AG09309 (cell line): ENCODE measurements at regions not wholly inside any gene's neighbourhood (a gene's known extent, or its start where the extent isn't known, plus 50 kb on each side); places are given as distances from the start of the nearest gene placed in this dataset.

Experiments
- DNase-seq: peaks from one replicate; pipeline ENCODE4 v3.0.0-alpha.2; 2010; ENCODE audit warnings: low read depth
- H3K4me3 ChIP-seq: 2 replicates; pipeline ENCODE4 v1.5.1; 2011; ENCODE audit warnings: mild to moderate bottlenecking, low read depth, low read length, moderate library complexity; ENCODE audit not compliant: control insufficient read depth
- TF ChIP-seq, protein P1 (sequence below): IDR thresholded peaks from 2 replicates; pipeline ENCODE4 v1.5.1; 2011; ENCODE audit warnings: mild to moderate bottlenecking, low read depth, low read length, inconsistent platforms; ENCODE audit not compliant: insufficient read depth, control insufficient read depth; ENCODE audit errors: missing control alignments

GRCh38 chr13:27014406-27015359 is 156.9 kb downstream of the USP12 start:
- H3K4me3 ChIP-seq, result no peak overlapping the region

DNA sequence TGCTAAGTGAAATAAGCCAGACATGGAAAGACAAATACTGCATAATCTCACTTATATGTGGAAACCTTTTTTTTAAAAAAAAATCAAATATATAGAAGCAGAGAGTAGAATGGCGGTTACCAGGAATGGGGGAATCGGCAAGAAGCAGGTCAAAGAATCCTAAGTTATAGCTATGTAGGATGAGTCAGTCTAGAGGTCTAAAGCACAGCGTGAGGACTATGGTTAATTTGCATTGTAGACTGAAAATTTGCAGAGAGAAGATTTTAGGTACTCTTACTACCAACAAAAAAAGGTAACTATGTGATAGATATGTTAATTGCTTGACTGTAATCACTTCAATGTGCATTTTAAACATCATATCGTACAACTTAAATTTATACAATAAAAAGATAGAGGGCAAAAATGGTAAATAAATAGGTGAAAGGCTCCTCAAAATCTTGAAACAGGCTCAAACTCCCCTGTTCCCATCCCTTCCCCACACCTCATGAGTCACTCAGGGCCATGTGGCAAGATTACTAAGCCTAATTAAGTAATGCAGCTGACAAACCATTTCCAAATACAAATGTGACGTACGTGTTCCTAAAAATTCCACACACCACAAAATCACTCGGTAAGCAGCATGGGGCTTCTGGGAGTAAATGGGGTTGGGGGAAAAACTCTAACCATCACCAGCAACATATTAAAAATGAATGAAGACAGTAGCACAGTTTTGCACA is 159.0 kb downstream of the USP12 start:
- H3K4me3 ChIP-seq, result no peak overlapping the region
- TF ChIP-seq, protein P1, sequence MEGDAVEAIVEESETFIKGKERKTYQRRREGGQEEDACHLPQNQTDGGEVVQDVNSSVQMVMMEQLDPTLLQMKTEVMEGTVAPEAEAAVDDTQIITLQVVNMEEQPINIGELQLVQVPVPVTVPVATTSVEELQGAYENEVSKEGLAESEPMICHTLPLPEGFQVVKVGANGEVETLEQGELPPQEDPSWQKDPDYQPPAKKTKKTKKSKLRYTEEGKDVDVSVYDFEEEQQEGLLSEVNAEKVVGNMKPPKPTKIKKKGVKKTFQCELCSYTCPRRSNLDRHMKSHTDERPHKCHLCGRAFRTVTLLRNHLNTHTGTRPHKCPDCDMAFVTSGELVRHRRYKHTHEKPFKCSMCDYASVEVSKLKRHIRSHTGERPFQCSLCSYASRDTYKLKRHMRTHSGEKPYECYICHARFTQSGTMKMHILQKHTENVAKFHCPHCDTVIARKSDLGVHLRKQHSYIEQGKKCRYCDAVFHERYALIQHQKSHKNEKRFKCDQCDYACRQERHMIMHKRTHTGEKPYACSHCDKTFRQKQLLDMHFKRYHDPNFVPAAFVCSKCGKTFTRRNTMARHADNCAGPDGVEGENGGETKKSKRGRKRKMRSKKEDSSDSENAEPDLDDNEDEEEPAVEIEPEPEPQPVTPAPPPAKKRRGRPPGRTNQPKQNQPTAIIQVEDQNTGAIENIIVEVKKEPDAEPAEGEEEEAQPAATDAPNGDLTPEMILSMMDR, result no peak
- DNase-seq, result peak; percentile 59

More at GRCh38 chr13:27014406-27015359, 156.9 kb downstream of the USP12 start:
- TF ChIP-seq, protein P1, result no peak
- DNase-seq, result no peak

DNA sequence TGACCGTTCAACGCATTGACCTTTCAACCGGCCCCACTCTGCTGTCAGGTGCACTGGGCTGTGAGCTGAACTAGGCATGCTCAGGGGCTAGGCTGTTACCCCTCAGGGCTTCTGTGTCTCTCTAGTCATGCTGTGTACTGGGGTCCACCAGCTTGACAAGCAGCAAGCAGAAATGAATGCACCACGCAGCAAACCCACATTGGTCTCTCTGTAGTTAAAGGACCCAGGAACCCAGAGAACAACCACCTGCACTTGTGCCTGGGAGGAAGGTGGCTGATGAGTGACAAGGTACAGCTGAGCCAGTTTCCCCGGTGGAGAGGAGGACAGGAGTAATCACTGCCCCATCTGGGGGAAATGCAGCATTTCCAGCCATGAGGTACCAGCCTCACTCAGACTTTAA is 159.9 kb downstream of the USP12 start:
- H3K4me3 ChIP-seq, result no peak overlapping the region
- TF ChIP-seq, protein P1, result no peak
- no peak for DNase-seq

DNA sequence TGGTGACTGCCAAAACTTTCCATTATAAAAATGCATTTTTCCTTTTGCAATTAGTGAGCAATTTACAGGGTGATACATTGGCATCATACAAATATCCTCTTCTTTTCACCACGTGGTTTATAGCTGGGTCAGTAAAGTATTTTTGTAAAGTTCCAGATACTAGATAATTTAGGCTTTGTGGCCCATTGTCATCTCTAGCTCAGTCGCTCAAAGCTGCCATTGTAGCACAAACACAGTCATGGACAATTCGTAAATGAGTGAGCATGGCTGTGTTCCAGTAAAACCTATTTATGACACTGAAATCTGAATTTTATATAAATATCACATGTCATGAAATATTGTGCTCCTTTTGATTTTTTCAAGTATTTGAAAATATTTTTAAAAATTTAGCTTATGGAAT is 162.9 kb downstream of the USP12 start:
- no peak for DNase-seq
- H3K4me3 ChIP-seq, result no peak overlapping the region
- TF ChIP-seq, protein P1, result no peak

- peak overlapping the region; percentile 36 for H3K4me3 ChIP-seq
- TF ChIP-seq, protein P1, result no peak
- DNase-seq, result no peak
Measured at GRCh38 chr13:27007166-27007565, 164.4 kb downstream of the USP12 start.

DNA sequence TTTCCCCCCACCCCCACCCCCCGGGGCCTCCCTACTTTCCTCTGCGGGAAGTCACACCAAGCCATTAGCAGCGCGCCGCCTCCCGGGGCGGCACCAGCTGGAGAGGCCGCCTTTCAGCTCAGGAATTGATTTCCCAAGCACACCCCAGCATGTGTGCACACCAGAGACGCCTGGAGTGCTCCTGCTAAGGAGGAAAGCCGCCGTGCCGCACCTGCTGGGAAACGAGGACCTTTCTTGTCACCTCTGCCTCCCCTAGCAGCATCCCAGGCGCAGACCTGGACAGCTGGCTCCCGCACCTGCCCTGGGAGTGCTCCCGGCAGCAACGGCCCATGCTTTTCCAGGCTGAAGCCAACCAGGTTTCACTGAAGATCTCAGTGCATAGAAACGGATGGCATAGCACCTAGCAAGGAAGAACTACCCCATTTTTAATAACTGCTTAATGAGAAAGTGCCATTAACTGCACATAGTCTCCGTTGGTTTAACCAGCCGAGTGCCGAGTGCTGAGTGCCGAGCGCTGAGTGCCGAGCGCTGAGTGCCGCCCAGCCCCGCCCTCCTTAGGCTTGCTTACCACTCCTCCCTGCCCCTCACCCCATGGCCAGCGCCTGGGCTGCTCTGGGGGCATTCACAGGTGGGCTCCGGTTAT is 165.0 kb downstream of the USP12 start:
- no peak for DNase-seq
- peak overlapping the region; percentile 36 for H3K4me3 ChIP-seq
- TF ChIP-seq, protein P1, result no peak
